ENCODE measurements at regions not wholly inside any gene's neighbourhood (a gene's known extent, or its start where the extent isn't known, plus 50 kb on each side); places are given as distances from the start of the nearest gene placed in this dataset.

- no peaks in the 10 kb centered on the region for H3K79me2 ChIP-seq (ENCODE audit: insufficient read depth, low read length)
- peaks cover 2 to 7% (median 2%) of the 10 kb centered on the region in 3 donors for H3K27me3 Mint-ChIP-seq (ENCODE audit: low read depth in 3 of 3)
- H3K9ac ChIP-seq (ENCODE audit: insufficient read depth, low read length, poor library complexity, severe bottlenecking): no peak overlapping the region
- WGBS (ENCODE audit: insufficient coverage): 10% methylated on average over 2 of the region's 3 CpGs
- no peak overlapping the region for H3K4me2 ChIP-seq (replicated peaks; ENCODE audit: extremely low read depth, low read length, poor library complexity, severe bottlenecking)
- H3K9me3 Mint-ChIP-seq: peaks cover 0 to 8% (median 4%) of the 10 kb centered on the region in 7 donors
- DNase-seq: no peak
- no peak overlapping the region for H3K4me3 ChIP-seq (replicated peaks in 1 of 3; ENCODE audit: low read depth in 2 of 3, low read length in 3 of 3)
- no peak for TF ChIP-seq CTCF (IDR thresholded peaks at IDR 0.05)
- peaks cover 4% of the 10 kb centered on the region for H3K4me1 Mint-ChIP-seq
- no peaks in the 10 kb centered on the region for H3K9me3 ChIP-seq (replicated peaks in 1 of 2; ENCODE audit: control insufficient read depth in 1 of 2, insufficient read depth in 1 of 2, low read length in 2 of 2)
- H3K4me3 Mint-ChIP-seq: no peak overlapping the region
- intact Hi-C loops (cut with micrococcal nuclease): no loop called here
- H2AFZ ChIP-seq (ENCODE audit: insufficient read depth, low read depth, low read length, poor library complexity, severe bottlenecking): no peak overlapping the region
- no peaks in the 10 kb centered on the region for H3K27me3 ChIP-seq (ENCODE audit: control insufficient read depth in 2 of 2, insufficient read depth in 2 of 2, low read length in 2 of 2)
- no peaks in the 10 kb centered on the region for H4K20me1 ChIP-seq (ENCODE audit: insufficient read depth, low read length)
- H3K4me1 ChIP-seq (ENCODE audit: control insufficient read depth in 1 of 2, insufficient read depth in 2 of 2, low read length in 2 of 2): no peaks in the 10 kb centered on the region
- H3K36me3 ChIP-seq (replicated peaks in 1 of 2; ENCODE audit: control insufficient read depth in 1 of 2, insufficient read depth in 2 of 2, low read length in 2 of 2): no peaks in the 10 kb centered on the region
- H3K27ac ChIP-seq (ENCODE audit: low read depth in 1 of 2, low read length in 2 of 2): no peak overlapping the region
- H3K27ac Mint-ChIP-seq: no peak overlapping the region
- H3K36me3 Mint-ChIP-seq: no peaks in the 10 kb centered on the region
These were observed 250.0 kb upstream of the NFIA start for GRCh38 chr1:60832367-60832766.

- TF ChIP-seq CTCF (IDR thresholded peaks at IDR 0.05): no peak
- Mint-ChIP-seq H3K36me3 (no peaks in the 10 kb centered on the region), H3K27ac (no peak overlapping the region), H3K4me3 (no peak overlapping the region), H3K9me3 (peaks cover 0 to 8% (median 4%) of the 10 kb centered on the region in 7 donors), H3K27me3 (ENCODE audit: low read depth in 3 of 3) (peaks cover 2 to 7% (median 2%) of the 10 kb centered on the region in 3 donors), H3K4me1 (peaks cover 4% of the 10 kb centered on the region)
- Histone ChIP-seq H3K4me2 (replicated peaks; ENCODE audit: extremely low read depth, low read length, poor library complexity, severe bottlenecking) (no peak overlapping the region), H3K27ac (ENCODE audit: low read depth in 1 of 2, low read length in 2 of 2) (no peak overlapping the region), H3K9me3 (replicated peaks in 1 of 2; ENCODE audit: control insufficient read depth in 1 of 2, insufficient read depth in 1 of 2, low read length in 2 of 2) (no peaks in the 10 kb centered on the region), H3K79me2 (ENCODE audit: insufficient read depth, low read length) (no peaks in the 10 kb centered on the region), H3K36me3 (replicated peaks in 1 of 2; ENCODE audit: control insufficient read depth in 1 of 2, insufficient read depth in 2 of 2, low read length in 2 of 2) (no peaks in the 10 kb centered on the region), H3K27me3 (ENCODE audit: control insufficient read depth in 2 of 2, insufficient read depth in 2 of 2, low read length in 2 of 2) (no peaks in the 10 kb centered on the region), H3K9ac (ENCODE audit: insufficient read depth, low read length, poor library complexity, severe bottlenecking) (no peak overlapping the region), H3K4me3 (replicated peaks in 1 of 3; ENCODE audit: low read depth in 2 of 3, low read length in 3 of 3) (no peak overlapping the region), H3K4me1 (ENCODE audit: control insufficient read depth in 1 of 2, insufficient read depth in 2 of 2, low read length in 2 of 2) (no peaks in the 10 kb centered on the region), H2AFZ (ENCODE audit: insufficient read depth, low read depth, low read length, poor library complexity, severe bottlenecking) (no peak overlapping the region), H4K20me1 (ENCODE audit: insufficient read depth, low read length) (no peaks in the 10 kb centered on the region)
- DNase-seq: no peak
- WGBS (ENCODE audit: insufficient coverage): 95% methylated on average over 3 of the region's 3 CpGs
- intact Hi-C loops (cut with micrococcal nuclease): no loop called here
These were observed 250.6 kb upstream of the NFIA start for GRCh38 chr1:60831780-60832179.
